HG02759 (cell line): ENCODE measurements at regions not wholly inside any gene's neighbourhood (a gene's known extent, or its start where the extent isn't known, plus 50 kb on each side); places are given as distances from the start of the nearest gene placed in this dataset.
"Not testable (repeated sequence)": the region's sequence is repeated elsewhere in the genome, so short reads cannot be mapped to it uniquely, and the experiment has no call there.

Source experiments
- ATAC-seq: cut with Tn5 transposase; IDR thresholded peaks from one replicate; pipeline ENCODE4 v1.9.1; 2021; ENCODE audit warnings: mild to moderate bottlenecking, moderate library complexity; ENCODE audit not compliant: unreplicated experiment

DNA sequence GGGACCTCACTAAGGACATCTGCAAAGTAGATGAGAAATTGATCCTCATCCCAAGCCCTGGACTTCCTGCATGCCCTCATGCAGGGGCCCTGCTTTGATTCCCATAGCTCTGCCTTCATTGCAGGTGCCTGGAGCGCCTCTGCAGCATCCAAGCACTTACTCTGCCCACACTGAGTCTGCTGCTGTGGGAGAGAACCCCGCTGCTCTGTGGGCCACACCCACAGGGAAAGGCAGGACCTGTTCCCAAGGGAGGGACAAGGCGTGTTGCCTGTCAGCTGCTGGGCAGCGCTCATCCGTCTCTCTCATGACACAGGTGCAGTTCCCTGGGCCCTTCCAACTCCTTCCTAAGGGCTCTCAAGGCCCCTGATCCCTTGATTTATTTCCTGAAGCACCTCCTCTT lies 266.8 kb upstream of the SMIM21 start:
- ATAC-seq: no peak

DNA sequence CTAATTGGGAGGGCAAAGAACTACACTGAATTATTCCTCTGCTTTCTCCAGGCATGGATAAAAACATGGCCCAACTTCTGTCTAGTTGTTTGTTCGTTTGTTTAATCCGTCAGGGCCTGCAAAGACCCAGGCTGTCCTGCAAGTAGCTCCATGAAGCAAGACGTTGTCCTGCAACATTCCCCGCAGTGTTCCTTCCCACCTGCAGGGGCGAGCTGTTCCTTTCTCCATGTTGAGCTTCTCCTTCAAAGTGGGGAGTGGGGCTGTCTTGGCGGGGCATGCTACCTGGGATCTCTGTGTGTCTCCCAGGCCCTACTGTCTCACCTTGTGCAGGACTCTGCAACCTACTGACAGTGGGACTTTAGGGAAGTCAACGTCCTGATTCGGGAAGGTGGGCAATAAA lies 264.0 kb upstream of the SMIM21 start:
- ATAC-seq: no peak

DNA sequence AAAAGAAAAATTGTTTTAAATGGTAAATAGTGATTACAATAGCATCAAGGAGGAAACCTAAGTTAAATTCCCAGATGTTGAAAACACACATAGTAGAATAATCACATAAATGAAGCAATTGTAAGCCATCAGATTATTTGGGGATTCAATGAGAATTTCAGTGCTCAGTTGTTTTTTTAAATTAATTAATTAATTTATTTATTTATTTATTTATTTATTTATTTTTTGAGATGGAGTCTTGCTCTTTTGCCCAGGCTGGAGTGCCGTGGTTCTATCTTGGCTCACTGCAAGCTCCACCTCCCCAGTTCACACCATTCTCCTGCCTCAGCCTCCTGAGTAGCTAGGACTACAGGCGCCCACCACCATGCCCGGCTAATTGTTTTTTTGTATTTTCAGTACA lies 262.8 kb upstream of the SMIM21 start:
- ATAC-seq: not testable (repeated sequence)

DNA sequence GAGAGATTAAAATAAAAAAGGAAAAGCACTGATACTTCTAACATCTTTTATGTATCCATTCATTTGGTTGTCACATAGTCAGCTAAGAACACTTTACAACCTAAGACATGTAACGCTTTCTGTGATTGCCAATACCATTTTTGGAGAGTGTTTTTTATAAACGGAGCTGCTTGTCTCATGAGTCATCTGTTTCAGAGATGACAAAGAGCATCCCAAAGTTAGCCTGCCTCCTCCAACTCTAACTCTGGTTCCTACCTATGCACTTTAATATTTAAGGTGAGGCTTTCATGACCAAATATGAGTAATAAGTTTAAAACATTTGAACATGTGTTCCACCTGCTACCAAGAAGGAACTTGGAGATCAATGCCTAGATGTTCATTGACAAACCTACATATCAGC lies 260.1 kb upstream of the SMIM21 start:
- no peak for ATAC-seq

DNA sequence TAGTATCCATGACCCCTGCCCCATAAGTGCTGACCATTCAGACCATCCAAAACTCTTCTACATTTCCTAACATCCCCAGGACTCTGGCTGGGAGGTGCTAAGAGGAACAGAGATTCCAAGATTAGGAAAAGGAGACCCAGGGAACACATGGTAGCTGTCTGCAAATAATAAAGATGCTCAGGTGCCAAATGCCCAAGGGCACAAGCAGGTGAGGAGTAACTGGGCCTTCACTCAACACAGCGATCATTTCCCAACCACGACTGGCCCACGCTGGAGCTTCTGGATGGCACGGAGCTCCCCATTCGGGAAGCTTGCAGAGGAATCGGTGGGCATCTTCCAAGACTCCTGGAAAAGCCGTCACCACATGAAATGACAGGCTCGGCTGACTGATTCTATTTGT lies 255.9 kb upstream of the SMIM21 start:
- ATAC-seq: no peak

DNA sequence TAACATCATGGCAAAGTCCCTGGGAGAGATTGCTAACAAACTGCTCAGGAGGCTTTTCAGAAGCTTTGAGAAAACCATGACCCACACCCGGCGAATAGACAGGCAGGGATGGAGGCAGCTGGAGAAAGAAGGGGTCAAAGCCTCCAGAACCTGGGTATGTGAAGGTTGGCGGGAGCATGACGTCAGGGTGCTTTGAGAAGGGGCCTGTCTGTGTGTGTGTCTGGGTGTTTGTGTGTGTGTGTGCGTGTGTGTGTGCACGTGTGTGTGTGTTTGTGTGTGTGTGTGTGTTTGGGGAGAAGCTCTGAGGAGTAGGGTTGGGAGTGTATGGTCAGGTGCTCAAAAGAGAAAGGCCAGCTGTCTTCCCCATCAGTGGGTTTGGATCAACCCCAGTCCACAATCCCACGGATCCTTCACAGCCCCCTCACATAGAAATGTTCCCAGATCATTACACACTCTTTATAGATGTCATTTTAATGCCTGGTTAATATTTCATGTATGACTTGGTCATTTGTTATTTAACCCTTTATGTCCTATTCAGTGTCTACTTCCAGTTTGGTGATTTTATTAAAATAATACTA lies 254.1 kb upstream of the SMIM21 start:
- ATAC-seq: no peak

DNA sequence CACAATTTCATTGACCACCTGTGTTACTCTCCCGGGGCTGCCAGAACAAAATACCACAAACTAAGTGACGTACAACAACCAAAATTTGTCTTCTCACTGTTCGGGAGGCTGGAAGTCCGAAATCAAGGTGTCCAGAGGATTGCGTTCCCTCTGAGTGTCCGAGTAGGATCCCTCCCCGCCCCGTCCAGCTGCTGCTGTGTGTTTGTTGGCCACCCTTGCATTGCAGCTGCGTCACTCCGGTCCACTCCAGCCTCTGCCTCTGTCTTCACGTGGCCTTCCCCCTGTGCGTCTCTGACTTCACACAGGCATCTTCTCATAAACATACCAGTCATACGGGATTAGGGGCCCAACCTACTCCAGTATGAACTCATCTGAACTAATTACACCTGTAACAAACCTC lies 251.8 kb upstream of the SMIM21 start:
- no peak for ATAC-seq

DNA sequence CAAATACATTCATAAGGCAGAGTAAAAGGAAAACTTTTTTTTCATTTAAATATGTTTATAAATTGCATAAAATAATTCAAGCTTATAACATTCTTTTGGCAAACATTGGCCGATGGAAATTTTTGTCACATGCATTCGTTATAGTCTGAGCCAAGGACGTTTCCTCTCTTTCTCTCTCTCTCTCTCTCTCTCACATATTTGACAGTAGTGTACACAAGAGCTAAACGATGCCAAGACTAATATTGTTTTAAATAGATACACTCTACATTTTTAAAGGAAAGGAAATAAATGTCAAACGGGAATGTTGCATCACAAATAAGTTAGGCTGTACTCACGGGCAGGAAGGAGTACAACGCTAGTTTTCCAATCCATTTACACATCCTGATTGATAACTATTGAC lies 251.1 kb upstream of the SMIM21 start:
- no peak for ATAC-seq

DNA sequence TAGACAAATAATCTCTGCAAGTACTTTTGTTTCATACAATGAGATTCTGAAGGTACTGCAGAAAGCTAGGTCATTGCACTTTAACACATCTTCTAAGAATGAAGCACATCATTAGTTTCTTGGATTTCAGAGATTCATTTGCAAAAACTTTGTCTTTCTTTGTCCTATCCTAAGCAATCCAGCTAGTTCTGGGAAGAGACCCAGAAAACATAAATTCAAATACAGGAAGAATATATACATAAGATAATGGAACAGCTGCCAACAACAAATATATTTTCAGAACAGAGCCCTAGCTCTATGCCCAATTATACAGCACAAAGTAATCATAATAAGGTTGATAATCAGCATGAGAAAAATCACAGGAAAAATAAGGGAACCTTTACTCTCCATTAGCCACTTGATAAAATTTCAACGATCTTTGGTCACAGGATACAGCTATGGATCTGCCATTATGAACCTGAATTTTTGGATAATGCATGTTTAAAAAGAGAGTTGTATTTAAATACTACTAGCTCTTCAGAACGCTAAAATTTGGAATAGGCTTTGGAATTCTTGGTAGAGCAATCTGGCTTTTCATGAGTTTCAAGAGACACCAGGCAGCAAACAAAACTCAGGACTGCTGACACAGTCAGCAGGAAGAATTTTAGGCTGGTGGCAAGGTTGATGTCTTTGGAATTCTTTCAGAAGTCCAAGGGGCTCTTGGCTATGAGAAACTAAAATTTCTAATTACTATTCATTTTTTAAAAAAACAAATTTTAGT lies 250.4 kb upstream of the SMIM21 start:
- ATAC-seq: no peak

DNA sequence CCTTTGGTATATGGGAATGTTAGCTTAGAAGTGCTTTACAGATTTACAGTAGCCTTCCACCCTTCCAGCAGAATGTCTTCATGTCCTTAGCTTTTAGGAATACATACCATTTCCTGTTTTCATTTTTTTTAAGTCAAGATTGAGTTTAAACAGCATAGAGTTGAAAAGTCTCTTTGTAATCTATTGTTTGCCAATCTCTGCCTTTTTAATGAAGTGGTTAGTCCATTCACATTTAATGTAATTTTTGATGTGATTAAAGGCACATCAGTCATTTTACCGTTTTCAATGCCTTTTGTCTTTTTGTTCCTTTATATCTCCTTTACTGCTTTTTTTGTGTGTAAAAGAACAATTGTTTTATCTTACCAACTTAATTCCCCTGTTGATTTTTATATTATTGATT lies 233.4 kb upstream of the SMIM21 start:
- ATAC-seq: no peak

DNA sequence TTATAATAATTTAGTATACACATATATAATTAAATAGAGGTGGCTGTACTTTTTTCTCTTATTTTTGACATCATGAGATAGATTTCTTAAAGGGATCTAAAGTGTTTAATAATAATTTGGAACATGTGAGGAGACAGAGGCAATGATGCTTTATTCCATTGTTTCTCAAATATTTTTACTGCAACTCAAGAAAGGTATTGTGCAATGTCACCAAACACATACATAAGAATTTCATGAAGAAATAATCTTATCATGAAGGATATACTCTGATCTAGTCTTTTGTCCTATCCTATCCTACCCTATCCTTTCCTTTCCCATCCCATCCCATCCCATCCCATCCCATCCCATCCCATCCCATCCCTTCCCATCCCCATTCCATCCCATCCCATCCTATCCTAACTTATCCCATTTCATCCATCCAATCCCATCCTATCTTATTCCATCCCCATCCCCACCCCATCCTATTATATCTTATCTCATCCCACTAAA lies 232.1 kb upstream of the SMIM21 start:
- no peak for ATAC-seq

DNA sequence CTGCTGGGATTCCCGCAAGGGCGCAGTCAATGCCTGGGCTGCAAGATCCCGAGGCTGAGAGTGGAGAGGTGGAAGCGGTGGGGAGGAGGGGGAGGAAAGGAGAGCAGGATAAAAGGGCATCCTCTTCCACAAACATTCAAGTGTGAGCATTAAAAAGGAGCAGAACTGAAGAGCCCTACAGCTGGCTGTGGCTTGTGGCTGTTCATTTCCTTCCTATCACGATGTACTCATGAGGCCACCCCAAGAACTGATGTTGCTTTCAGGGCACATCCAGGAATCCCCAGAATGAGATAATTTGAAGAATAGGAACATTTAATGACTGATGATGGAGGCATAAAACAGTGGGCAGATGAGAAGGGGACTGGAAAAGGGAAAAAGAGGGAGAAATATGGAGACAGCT lies 230.8 kb upstream of the SMIM21 start:
- no peak for ATAC-seq

DNA sequence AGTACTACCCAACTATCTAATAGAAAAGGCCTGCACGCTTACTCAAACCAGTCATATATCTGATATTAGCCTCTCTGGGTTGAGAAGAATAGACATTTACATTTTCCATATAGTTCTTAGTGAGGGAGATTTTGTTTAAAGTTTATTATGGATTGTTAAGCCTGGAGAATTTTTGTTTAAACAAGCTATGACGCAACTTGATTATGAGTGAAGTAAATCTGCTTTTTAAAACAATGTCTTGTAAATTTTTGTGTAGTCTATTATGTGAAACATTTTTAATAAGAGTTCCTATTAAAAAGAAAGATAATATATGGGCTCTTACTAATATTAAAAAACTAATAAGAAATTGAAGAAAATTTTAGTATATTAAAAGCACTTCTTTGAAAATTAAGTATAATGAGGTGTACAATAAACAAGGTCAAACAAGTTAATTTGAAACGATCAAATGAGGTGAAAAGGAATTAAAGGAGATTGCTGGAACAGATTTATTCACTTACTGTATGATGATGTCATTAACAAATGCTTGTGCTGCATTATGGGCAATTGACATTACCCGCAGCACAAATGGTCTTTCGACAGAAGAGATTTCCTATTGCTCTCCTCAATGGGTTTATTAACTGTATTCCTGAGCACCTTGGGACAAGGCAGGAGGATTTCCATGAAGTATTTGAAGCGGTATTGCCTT lies 229.2 kb upstream of the SMIM21 start:
- ATAC-seq: no peak

DNA sequence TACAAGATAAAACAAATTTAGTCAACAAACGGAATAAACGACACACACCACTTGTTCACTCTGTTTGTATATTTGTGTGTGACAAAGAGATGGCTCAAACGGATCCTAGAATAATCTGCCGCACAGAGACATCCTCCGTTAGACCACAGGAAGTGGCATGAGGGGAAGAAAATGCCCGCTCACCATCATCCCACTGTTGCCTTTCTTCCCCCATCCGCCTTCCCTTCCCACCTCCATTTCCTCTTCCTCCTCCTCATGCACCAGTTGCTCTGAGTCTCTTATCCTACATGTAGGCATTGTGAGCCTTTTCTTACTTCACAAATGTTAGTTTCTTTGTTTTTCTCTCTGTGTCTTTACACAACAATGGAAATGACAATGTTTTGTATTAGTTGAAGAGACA lies 228.5 kb upstream of the SMIM21 start:
- no peak for ATAC-seq

DNA sequence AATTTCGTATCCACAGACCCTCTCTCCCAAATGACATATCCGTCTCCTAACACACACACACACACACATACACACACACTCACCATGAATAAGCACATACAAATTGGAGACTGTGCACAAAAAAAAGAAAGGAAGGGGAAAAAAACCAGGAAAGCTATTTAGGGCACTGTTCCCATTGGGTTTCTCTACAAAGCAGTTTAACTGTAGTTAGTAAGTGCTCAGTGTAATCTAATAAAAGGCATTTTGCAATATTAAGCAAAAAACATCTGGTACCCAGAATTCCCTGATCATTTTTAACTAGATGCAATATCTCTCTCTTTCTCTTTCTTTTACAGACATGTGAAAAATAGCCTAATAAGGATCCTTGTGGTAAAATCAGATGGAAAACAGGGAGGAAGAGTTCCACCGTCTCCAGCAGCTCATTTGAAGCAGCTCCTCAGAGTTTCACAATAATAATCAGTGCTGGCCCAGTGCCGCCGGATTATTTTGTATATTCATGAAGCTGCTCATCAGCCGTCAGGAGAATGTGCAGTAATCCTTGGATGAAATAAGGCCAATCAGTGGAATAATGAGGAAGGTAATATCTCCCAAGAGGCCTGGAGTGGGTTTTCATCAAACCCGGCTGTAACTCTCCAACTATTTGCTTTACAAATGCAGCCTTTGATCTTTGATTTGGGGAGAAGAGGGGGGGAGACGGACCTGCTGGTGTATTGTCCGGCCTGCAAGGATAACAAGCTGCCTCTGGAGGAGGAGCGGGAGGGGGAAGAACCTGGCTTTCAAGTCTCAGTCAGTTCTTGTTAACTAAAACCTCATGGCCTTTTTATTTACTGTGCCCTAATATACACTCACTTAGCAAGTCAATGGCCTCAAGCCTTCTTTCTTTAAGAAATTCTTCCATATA lies 227.6 kb upstream of the SMIM21 start:
- no peak for ATAC-seq

DNA sequence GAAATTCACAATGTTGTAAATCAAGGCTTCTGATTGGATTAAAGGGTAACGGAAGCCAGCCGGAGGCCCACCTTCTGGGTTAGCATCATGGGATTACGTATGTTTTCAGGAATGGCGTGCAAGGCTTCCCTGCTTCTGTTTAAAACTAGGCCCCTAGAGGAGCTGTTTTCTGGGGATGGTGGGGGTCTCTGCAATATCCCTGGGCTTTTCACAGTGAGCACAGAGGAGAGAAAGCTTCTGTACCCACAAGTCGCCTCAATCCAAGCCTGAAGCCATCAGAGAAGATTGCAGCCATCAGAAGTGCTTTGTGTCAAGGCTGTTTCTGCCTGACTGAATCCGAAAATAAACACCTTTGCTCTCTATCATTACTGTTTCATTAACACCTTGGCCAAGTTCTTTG lies 226.9 kb upstream of the SMIM21 start:
- ATAC-seq: no peak

DNA sequence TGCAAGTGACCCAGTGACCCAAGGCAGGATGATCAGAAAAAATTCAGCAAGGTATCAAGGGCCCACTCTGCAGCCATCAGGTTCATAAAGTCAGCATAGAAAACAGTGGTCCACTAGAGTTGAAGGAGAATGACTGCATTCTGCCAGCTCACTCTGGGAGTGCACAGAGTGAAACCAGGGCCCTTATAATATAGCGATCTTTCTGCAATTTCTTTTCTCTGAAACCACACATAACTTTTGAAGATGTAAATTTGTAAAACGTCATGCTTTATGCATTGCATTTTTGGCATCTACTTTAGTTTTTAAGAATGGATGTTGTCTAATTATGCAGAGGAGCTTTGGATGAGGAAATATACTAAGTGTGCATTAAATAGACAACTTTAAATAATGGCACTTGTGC lies 225.0 kb upstream of the SMIM21 start:
- no peak for ATAC-seq

DNA sequence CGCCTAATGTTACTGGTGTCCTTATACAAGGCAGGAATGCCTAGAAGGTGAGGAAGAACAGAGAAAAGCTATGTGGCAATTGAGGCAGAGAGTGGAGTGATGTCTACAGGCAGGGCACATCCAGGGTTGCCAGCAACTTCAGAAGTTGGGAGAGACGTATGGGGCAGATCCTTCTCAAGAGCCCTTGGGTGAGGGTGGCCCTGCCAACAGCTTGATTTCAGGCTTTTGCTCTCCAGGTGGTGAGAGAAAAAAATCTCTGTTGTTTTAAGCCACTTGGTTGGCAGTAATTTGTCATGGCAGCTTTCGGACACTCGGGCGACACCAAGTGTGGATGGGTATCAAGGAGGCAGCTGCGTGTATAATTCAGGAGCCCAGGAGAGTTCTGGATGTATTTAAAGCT lies 217.4 kb upstream of the SMIM21 start:
- ATAC-seq: no peak

DNA sequence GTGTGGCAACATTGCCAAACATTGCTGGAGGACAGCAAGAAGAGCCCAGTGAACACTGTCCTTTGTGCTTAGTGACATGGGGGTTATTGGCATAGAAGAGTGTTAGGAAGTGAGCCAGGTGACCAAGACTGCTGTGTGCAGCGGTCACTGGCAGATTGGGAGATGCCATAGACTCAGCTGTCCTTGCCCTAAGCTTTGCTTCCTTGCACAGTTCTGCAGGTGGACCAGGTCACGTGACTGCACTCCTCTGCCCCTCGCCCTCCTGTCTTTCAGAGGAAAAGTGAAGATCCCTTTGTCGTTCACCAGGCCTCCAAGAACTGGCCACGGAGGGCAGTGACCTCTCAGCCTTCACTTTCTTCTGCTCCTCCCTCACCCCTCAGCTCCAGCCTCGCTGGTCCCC lies 215.6 kb upstream of the SMIM21 start:
- no peak for ATAC-seq

DNA sequence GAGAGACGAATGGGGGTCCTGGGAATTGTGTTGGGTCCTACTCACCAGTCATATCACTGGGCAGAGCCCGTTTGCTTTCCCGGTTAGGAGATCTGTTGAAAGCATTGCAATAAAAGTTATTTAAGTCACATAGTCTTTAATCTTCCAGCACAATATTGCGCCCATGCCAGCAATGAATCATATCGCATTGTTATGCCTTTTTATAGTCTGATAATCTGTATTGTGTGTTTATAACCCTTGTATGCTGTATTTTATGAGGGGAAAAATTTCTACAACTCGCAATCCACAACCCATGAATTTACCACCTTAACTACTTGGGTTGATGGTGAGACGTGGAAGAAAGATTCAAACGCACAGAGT lies 211.9 kb upstream of the SMIM21 start:
- ATAC-seq: no peak

DNA sequence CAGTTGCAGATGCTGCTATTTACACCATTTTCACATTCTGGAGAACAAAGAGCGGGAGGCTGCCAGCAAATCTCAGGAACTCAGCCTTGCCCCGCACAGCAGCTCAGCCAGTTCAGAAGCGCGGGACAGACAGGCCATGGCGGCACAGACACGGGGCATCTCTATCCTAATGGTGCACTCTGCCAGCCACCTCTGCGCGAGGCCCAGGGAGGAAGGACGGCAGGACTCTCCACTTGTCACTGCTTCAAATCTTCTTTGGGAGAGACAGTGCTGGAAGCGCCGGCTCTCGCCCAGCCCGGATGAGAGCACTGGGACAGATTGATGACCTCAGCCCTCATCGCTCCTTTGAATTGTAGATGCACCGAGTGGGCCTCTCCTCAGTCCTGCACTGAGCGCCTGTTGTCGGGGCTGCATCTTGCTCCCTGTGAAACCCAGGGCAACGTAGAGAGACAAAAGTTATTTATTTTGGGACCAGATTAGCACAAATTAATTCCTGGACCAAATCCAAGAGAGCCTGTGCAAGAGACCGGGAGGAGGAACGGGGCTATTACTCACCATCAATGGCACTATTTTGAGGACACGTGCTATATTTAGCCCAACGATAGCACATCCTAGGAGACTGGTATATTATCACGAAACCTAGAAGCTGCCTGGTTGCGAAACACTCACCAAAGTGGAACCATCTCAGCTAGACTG lies 211.4 kb upstream of the SMIM21 start:
- ATAC-seq: no peak
